ENCODE measurements at regions not wholly inside any gene's neighbourhood (a gene's known extent, or its start where the extent isn't known, plus 50 kb on each side); places are given as distances from the start of the nearest gene placed in this dataset.
A peak's percentile ranks its signal among the peaks of the same experiment; 100 is the strongest.

- peak; percentile 60; the same call in 1 of the 2 replicates for TF ChIP-seq IRF4 (IDR thresholded peaks at IDR 0.05; ENCODE audit: low read depth, low read length)
- no peak for TF ChIP-seq GABPA (IDR thresholded peaks at IDR 0.05; ENCODE audit: low read depth)
- peak; percentile 18; the same call in 1 of the 2 replicates for TF ChIP-seq YY1 (IDR thresholded peaks at IDR 0.05; ENCODE audit: low read depth, low read length)
- TF ChIP-seq ZNF622 (IDR thresholded peaks at IDR 0.05), result no peak
These were observed 62.4 kb upstream of the USP24 start (continued) for GRCh38 chr1:55277377-55278130.

- 94% methylated on average over 8 of the region's 8 CpGs for WGBS (ENCODE audit: insufficient coverage, insufficient replicate concordance, low lambda C conversion rate, missing lambda C conversion rate)
- no peak overlapping the region for H3K9ac ChIP-seq (ENCODE audit: control insufficient read depth, insufficient read depth, low read length)
- SMC1A ChIA-PET (ENCODE audit: uncharacterized antibody, unreplicated experiment), result interaction anchor here (0.7 to 5.9 kb wide), 23 partner anchors 10 to 1308 kb away, joined by 3 to 47 read pairs (median 6); partner anchors contain the start of gene USP24
- H3K79me2 ChIP-seq (ENCODE audit: control insufficient read depth, insufficient read depth, low read length), result no peaks in the 10 kb centered on the region
- POLR2A ChIA-PET, result interaction anchor here (1.2 kb wide), 2 partner anchors 64 to 133 kb away, joined by 3 to 6 read pairs; no protein-coding TSS in a partner anchor
- no peak overlapping the region for H3K4me2 ChIP-seq (ENCODE audit: control insufficient read depth, insufficient read depth)
- in situ Hi-C loops (cut with MboI) (loop anchor here (5.0 kb wide), 1 partner anchor 135 kb away; no protein-coding TSS in a partner anchor), intact Hi-C loops (cut with micrococcal nuclease; ENCODE audit: unreplicated experiment) (loop anchor here (1.0 to 2.0 kb wide), 2 partner anchors 62 to 137 kb away; partner anchors contain the start of gene USP24)
- H2AFZ ChIP-seq (ENCODE audit: control insufficient read depth, low read depth, low read length), result peak overlapping the region; percentile 93
- no peaks in the 10 kb centered on the region for H3K27me3 ChIP-seq (replicated peaks in 1 of 2; ENCODE audit: control insufficient read depth in 2 of 2, insufficient read depth in 2 of 2, low read length in 1 of 2)
- RAD21 ChIA-PET (ENCODE audit: unreplicated experiment), result interaction anchor here (0.6 to 5.3 kb wide), 18 partner anchors 11 to 1308 kb away, joined by 3 to 25 read pairs (median 4); partner anchors contain the start of gene BSND
- CTCF ChIA-PET, result interaction anchor here (0.5 to 13.2 kb wide), 27 partner anchors 10 to 1308 kb away, joined by 3 to 230 read pairs (median 9); no protein-coding TSS in a partner anchor
- H4K20me1 ChIP-seq (ENCODE audit: control insufficient read depth, insufficient read depth), result no peaks in the 10 kb centered on the region
- no TSS peak for BruUV-seq (replicated peaks)
- H3K27ac ChIP-seq (ENCODE audit: control insufficient read depth, insufficient read depth), result no peak overlapping the region
- no peaks in the 10 kb centered on the region for H3K9me3 ChIP-seq (replicated peaks; ENCODE audit: control insufficient read depth, insufficient read depth, low read length)
- FAIRE-seq (no peak), ATAC-seq (no peak), DNase-seq (ENCODE audit: low read depth, low spot score) (no peak)
- H3K4me3 ChIP-seq, result no peak overlapping the region
- TF ChIP-seq HDAC6 (IDR thresholded peaks at IDR 0.05; ENCODE audit: unreplicated experiment) (no peak), POU2F2 (IDR thresholded peaks at IDR 0.05; ENCODE audit: borderline replicate concordance, low read depth, low read length) (no peak), RAD51 (IDR thresholded peaks at IDR 0.05) (no peak), ELK1 (IDR thresholded peaks at IDR 0.05; ENCODE audit: low read depth, low read length) (no peak)
- H3K36me3 ChIP-seq (ENCODE audit: control insufficient read depth in 2 of 2, insufficient read depth in 2 of 2, low read length in 1 of 2), result no peaks in the 10 kb centered on the region
- peaks cover 9% of the 10 kb centered on the region; the same call in 1 of the 2 replicates for H3K4me1 ChIP-seq (ENCODE audit: control insufficient read depth, insufficient read depth, low read length)
These were observed 61.7 kb upstream of the USP24 start for GRCh38 chr1:55276671-55277376.
